GM19240 (cell line): ENCODE measurements at regions not wholly inside any gene's neighbourhood (a gene's known extent, or its start where the extent isn't known, plus 50 kb on each side); places are given as distances from the start of the nearest gene placed in this dataset.

Experiments used
- DNase-seq: peaks from one replicate; pipeline ENCODE4 v3.0.0; 2011; ENCODE audit warnings: low spot score; ENCODE audit not compliant: insufficient read length

GRCh38 chr6:29884261-29884660 is 56.6 kb downstream of the HLA-G start:
- DNase-seq, result no peak

GRCh38 chr6:29886701-29887100 is 55.6 kb upstream of the HLA-A start:
- no peak for DNase-seq

- no peak for DNase-seq
Measured at GRCh38 chr6:29887330-29887818, 55.0 kb upstream of the HLA-A start.

- DNase-seq, result peak; percentile 69
Measured at GRCh38 chr6:29887819-29888776, 54.2 kb upstream of the HLA-A start.
